IMR-90 (cell line): ENCODE measurements at regions not wholly inside any gene's neighbourhood (a gene's known extent, or its start where the extent isn't known, plus 50 kb on each side); places are given as distances from the start of the nearest gene placed in this dataset.

Source experiments
- ATAC-seq: fragments of 200-7000 bp; cut with Tn5 transposase; 2 replicates; pipeline ENCODE4 v1.9.1; 2020; ENCODE audit warnings: low read depth, mild to moderate bottlenecking, moderate library complexity
- BruUV-seq: library from RNA; stranded (reverse); fragments of 400-500 nt; replicated peaks from 2 replicates; lab custom pipeline; 2021; lab: Mats Ljungman, UMichigan
- CTCF ChIA-PET: fragments of 300-600 bp; formaldehyde crosslinking; extraction: SDS; loops from one replicate; lab custom pipeline; 2021; ENCODE audit warnings: antibody characterized with exemption; lab: Yijun Ruan, JAX
- POLR2A ChIA-PET: fragments of 300-600 bp; sonication (Branson Sonifier 250); formaldehyde crosslinking; loops from one replicate; lab custom pipeline; 2022; ENCODE audit warnings: antibody characterized with exemption; ENCODE audit not compliant: unreplicated experiment; lab: Charles Lee
- DNase-seq: peaks from one replicate; pipeline ENCODE4 v3.0.0; 2013
- H2AFZ ChIP-seq: replicated peaks from 2 replicates; pipeline ENCODE3; 2013; ENCODE audit warnings: low read length, mild to moderate bottlenecking; ENCODE audit not compliant: poor library complexity
- H2AK5ac ChIP-seq: 2 replicates; pipeline ENCODE4 v1.6.1; 2013; ENCODE audit warnings: low read depth, low read length, inconsistent platforms
- H2AK9ac ChIP-seq: replicated peaks from 2 replicates; pipeline ENCODE3; 2013; ENCODE audit warnings: mild to moderate bottlenecking, low read depth, low read length, moderate library complexity; ENCODE audit not compliant: poor library complexity
- H2BK120ac ChIP-seq: 2 replicates; pipeline ENCODE4 v1.6.1; 2013; ENCODE audit warnings: low read depth, low read length, inconsistent platforms
- H2BK15ac ChIP-seq: 3 replicates; pipeline ENCODE4 v1.6.1; 2013; ENCODE audit warnings: low read depth, low read length, inconsistent platforms
- H2BK20ac ChIP-seq: 2 replicates; pipeline ENCODE4 v1.6.1; 2013; ENCODE audit warnings: low read depth, mild to moderate bottlenecking, inconsistent platforms, low read length, moderate library complexity
- H2BK5ac ChIP-seq: 2 replicates; pipeline ENCODE4 v1.6.1; 2013; ENCODE audit warnings: mild to moderate bottlenecking, low read depth, low read length, inconsistent platforms; ENCODE audit not compliant: poor library complexity, severe bottlenecking
- H3K14ac ChIP-seq: replicated peaks from 2 replicates; pipeline ENCODE4 v1.6.1; 2013; ENCODE audit warnings: low read depth, low read length, inconsistent platforms
- H3K18ac ChIP-seq: 2 replicates; pipeline ENCODE4 v1.6.1; 2013; ENCODE audit warnings: low read depth, low read length, control low read depth
- H3K23ac ChIP-seq: 2 replicates; pipeline ENCODE4 v1.6.1; 2013; ENCODE audit warnings: low read depth, low read length, inconsistent platforms
- H3K27ac ChIP-seq: 2 replicates; pipeline ENCODE4 v1.5.1; 2013; ENCODE audit warnings: mild to moderate bottlenecking, control low read depth, low read length; ENCODE audit not compliant: insufficient read depth
- H3K27me3 ChIP-seq: 2 replicates; pipeline ENCODE4 v1.6.1; 2013; ENCODE audit warnings: low read length; ENCODE audit not compliant: control insufficient read depth, insufficient read depth
- H3K36me3 ChIP-seq: 2 replicates; pipeline ENCODE4 v1.6.1; 2013; ENCODE audit warnings: low read length, mixed read lengths; ENCODE audit not compliant: control insufficient read depth, insufficient read depth
- H3K4ac ChIP-seq: 2 replicates; pipeline ENCODE4 v1.6.1; 2013; ENCODE audit warnings: low read depth, low read length, inconsistent platforms
- H3K4me1 ChIP-seq: 2 replicates; pipeline ENCODE4 v1.6.1; 2013; ENCODE audit warnings: low read length, mixed read lengths; ENCODE audit not compliant: control insufficient read depth, insufficient read depth
- H3K4me2 ChIP-seq: 2 replicates; pipeline ENCODE4 v1.6.1; 2013; ENCODE audit warnings: low read depth, mild to moderate bottlenecking, control low read depth, low read length, moderate library complexity
- H3K4me3 ChIP-seq: 2 replicates; pipeline ENCODE4 v1.5.1; 2013; ENCODE audit warnings: low read depth, mild to moderate bottlenecking, control low read depth, low read length, moderate library complexity; ENCODE audit not compliant: insufficient read depth
- H3K56ac ChIP-seq: 2 replicates; pipeline ENCODE4 v1.6.1; 2013; ENCODE audit warnings: low read length, inconsistent platforms; ENCODE audit not compliant: insufficient read depth; ENCODE audit errors: extremely low read depth
- H3K79me1 ChIP-seq, 2 experiments: 2 replicates each; pipeline ENCODE4 v1.6.1; 2013; ENCODE audit warnings: low read length in 2 of 2, inconsistent platforms in 1 of 2, low read depth in 1 of 2
- H3K9ac ChIP-seq: 2 replicates; pipeline ENCODE4 v1.6.1; 2013; ENCODE audit warnings: low read depth, low read length, control low read depth
- H3K9me1 ChIP-seq: 2 replicates; pipeline ENCODE4 v1.6.1; 2013; ENCODE audit warnings: low read length, inconsistent platforms; ENCODE audit not compliant: insufficient read depth
- H3K9me3 ChIP-seq: 2 replicates; pipeline ENCODE4 v1.6.1; 2013; ENCODE audit warnings: low read length; ENCODE audit not compliant: control insufficient read depth, insufficient read depth
- H4K20me1 ChIP-seq: 2 replicates; pipeline ENCODE4 v1.6.1; 2013; ENCODE audit warnings: low read length, inconsistent platforms; ENCODE audit not compliant: insufficient read depth
- H4K5ac ChIP-seq: 2 replicates; pipeline ENCODE4 v1.6.1; 2013; ENCODE audit warnings: mild to moderate bottlenecking, low read depth, low read length, control low read depth
- H4K8ac ChIP-seq, 2 experiments: 2 replicates each; pipeline ENCODE4 v1.6.1; 2013; ENCODE audit warnings: low read depth in 2 of 2, low read length in 2 of 2, control low read depth in 1 of 2, inconsistent platforms in 1 of 2
- H4K91ac ChIP-seq: 2 replicates; pipeline ENCODE4 v1.6.1; 2013; ENCODE audit warnings: low read depth, low read length, inconsistent platforms; ENCODE audit not compliant: insufficient read depth
- BHLHE40 ChIP-seq: fragments of 150-350 bp; IDR thresholded peaks from 2 replicates; pipeline ENCODE4 v1.6.1; 2016; ENCODE audit warnings: mild to moderate bottlenecking, low read depth, low read length
- CEBPB ChIP-seq: IDR thresholded peaks from 2 replicates; pipeline ENCODE4 v1.6.1; 2012; ENCODE audit warnings: low read depth, low read length, improper control_type of control experiment
- CHD1 ChIP-seq: IDR thresholded peaks from 2 replicates; pipeline ENCODE4 v1.6.1; 2012; ENCODE audit warnings: low read depth, low read length, improper control_type of control experiment
- FOS ChIP-seq: fragments of 150-350 bp; IDR thresholded peaks from 2 replicates; pipeline ENCODE4 v1.6.1; 2016; ENCODE audit warnings: low read depth, low read length
- MAFK ChIP-seq: IDR thresholded peaks from 2 replicates; pipeline ENCODE4 v1.6.1; 2012; ENCODE audit warnings: low read depth, low read length, improper control_type of control experiment
- MAZ ChIP-seq: IDR thresholded peaks from 2 replicates; pipeline ENCODE4 v1.6.1; 2012; ENCODE audit warnings: low read depth, mild to moderate bottlenecking, low read length, improper control_type of control experiment, moderate library complexity, borderline replicate concordance
- MXI1 ChIP-seq: IDR thresholded peaks from 2 replicates; pipeline ENCODE4 v1.6.1; 2012; ENCODE audit warnings: low read depth, mild to moderate bottlenecking, low read length, moderate library complexity, borderline replicate concordance
- NFE2L2 ChIP-seq: fragments of 150-350 bp; IDR thresholded peaks from 2 replicates; pipeline ENCODE4 v1.6.1; 2016; ENCODE audit warnings: low read depth, mild to moderate bottlenecking, low read length
- POLR2A ChIP-seq: IDR thresholded peaks from 2 replicates; pipeline ENCODE4 v1.6.1; 2012; ENCODE audit warnings: mild to moderate bottlenecking, low read depth, low read length
- RAD21 ChIP-seq: IDR thresholded peaks from 2 replicates; pipeline ENCODE4 v1.6.1; 2012; ENCODE audit warnings: low read length, improper control_type of control experiment
- RCOR1 ChIP-seq: IDR thresholded peaks from 2 replicates; pipeline ENCODE4 v1.6.1; 2012; ENCODE audit warnings: mild to moderate bottlenecking, low read length, improper control_type of control experiment; ENCODE audit not compliant: insufficient replicate concordance
- RFX5 ChIP-seq: IDR thresholded peaks from 2 replicates; pipeline ENCODE4 v1.8.0; 2012; ENCODE audit warnings: low read depth, mild to moderate bottlenecking, low read length, moderate library complexity
- SMC3 ChIP-seq: fragments of 150-350 bp; IDR thresholded peaks from 2 replicates; pipeline ENCODE4 v1.6.1; 2016; ENCODE audit warnings: low read depth, mild to moderate bottlenecking, antibody characterized with exemption, low read length, moderate library complexity
- USF2 ChIP-seq: fragments of 150-350 bp; IDR thresholded peaks from 2 replicates; pipeline ENCODE4 v1.6.1; 2017; ENCODE audit warnings: mild to moderate bottlenecking, antibody characterized with exemption, low read length, low read depth
- WGBS, 2 experiments: methylation state at CpG; one replicate each; pipeline versions ENCODE4 v1.1.5 to v1.1.7; 2013; ENCODE audit warnings: missing lambda C conversion rate in 2 of 2; ENCODE audit not compliant: insufficient read length in 1 of 2; ENCODE audit errors: extremely low coverage in 2 of 2; 5-methylcytosine and 5-hydroxymethylcytosine counted together
- dilution Hi-C: fragments of 300-500 bp; cut with HindIII; formaldehyde crosslinking; loops from one replicate; pipeline ENCODE4 v1.14.3; 2018; ENCODE audit warnings: low sequenced_read_pairs; ENCODE audit not compliant: unreplicated experiment
- in situ Hi-C: fragments of 300-500 bp; cut with MboI; formaldehyde crosslinking; loops from 3 replicates; pipeline ENCODE4 v1.14.3; 2019; ENCODE audit warnings: low sequenced_read_pairs, inconsistent platforms, mixed read lengths
- intact Hi-C: fragments of 100-400 bp; cut with micrococcal nuclease; formaldehyde crosslinking; loops from 2 replicates; pipeline ENCODE4 v1.10.0; 2022
- TF ChIP-seq, protein P1 (sequence below): fragments of 150-350 bp; IDR thresholded peaks from 2 replicates; pipeline ENCODE4 v1.6.1; 2016; ENCODE audit warnings: low read depth, mild to moderate bottlenecking, low read length, moderate library complexity, borderline replicate concordance

GRCh38 chr3:196145468-196146262, 63.8 kb upstream of the TFRC start:
- in situ Hi-C loops (no loop called here), intact Hi-C loops (no loop called here), dilution Hi-C loops (no loop called here)
- peak overlapping the region; percentile 57 for H2BK120ac ChIP-seq
- H3K14ac ChIP-seq = no peak overlapping the region
- H4K20me1 ChIP-seq = no peaks in the 10 kb centered on the region
- no peaks in the 10 kb centered on the region for H3K79me1 ChIP-seq
- H3K23ac ChIP-seq = no peak overlapping the region
- peak overlapping the region; percentile 29; the same call in 1 of the 2 replicates for H2BK20ac ChIP-seq
- H3K4ac ChIP-seq = peak overlapping the region; percentile 45; the same call in 1 of the 2 replicates
- peak overlapping the region; percentile 42 for H2AK9ac ChIP-seq
- no peak overlapping the region for H3K56ac ChIP-seq
- peak overlapping the region; percentile 26; the same call in 1 of the 2 replicates for H3K18ac ChIP-seq
- 0 out of 2 replicates have a peak, but pooled peaks cover 5% of the 10 kb centered on the region for H3K9me1 ChIP-seq
- H3K36me3 ChIP-seq = no peaks in the 10 kb centered on the region
- ChIA-PET CTCF (no interaction called here), POLR2A (no interaction called here)
- no peak overlapping the region for H2AFZ ChIP-seq
- H3K9ac ChIP-seq = no peak overlapping the region
- peak overlapping the region; percentile 70 for H2AK5ac ChIP-seq
- peaks cover 3% of the 10 kb centered on the region; the same call in 1 of the 2 replicates for H3K9me3 ChIP-seq
- no peaks in the 10 kb centered on the region for H3K27me3 ChIP-seq
- H4K5ac ChIP-seq = no peak overlapping the region
- no peak overlapping the region for H2BK5ac ChIP-seq
- no peak overlapping the region for H3K27ac ChIP-seq
- H2BK15ac ChIP-seq = peak overlapping the region; percentile 52; the same call in 2 of the 3 replicates
- WGBS, 2 experiments = no CpG with 5 or more reads among the region's 18 CpGs
- no peak overlapping the region for H4K8ac ChIP-seq
- H3K4me3 ChIP-seq = no peak overlapping the region
- peak; percentile 12 for DNase-seq
- H4K91ac ChIP-seq = no peak overlapping the region
- ATAC-seq = no peak
- peaks cover 8% of the 10 kb centered on the region for H3K4me1 ChIP-seq
- BruUV-seq = no TSS peak
- H3K4me2 ChIP-seq = no peak overlapping the region
- TF ChIP-seq CEBPB = no peak
- no peak for TF ChIP-seq MAZ
- TF ChIP-seq POLR2A = no peak
- TF ChIP-seq RAD21 = no peak
- TF ChIP-seq MAFK = no peak
- no peak for TF ChIP-seq FOS
- no peak for TF ChIP-seq USF2
- TF ChIP-seq RFX5 = no peak
- TF ChIP-seq NFE2L2 = no peak
- no peak for TF ChIP-seq RCOR1
- TF ChIP-seq, protein P1, sequence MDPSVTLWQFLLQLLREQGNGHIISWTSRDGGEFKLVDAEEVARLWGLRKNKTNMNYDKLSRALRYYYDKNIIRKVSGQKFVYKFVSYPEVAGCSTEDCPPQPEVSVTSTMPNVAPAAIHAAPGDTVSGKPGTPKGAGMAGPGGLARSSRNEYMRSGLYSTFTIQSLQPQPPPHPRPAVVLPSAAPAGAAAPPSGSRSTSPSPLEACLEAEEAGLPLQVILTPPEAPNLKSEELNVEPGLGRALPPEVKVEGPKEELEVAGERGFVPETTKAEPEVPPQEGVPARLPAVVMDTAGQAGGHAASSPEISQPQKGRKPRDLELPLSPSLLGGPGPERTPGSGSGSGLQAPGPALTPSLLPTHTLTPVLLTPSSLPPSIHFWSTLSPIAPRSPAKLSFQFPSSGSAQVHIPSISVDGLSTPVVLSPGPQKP = no peak
- no peak for TF ChIP-seq SMC3
- no peak for TF ChIP-seq MXI1
- no peak for TF ChIP-seq BHLHE40
- no peak for TF ChIP-seq CHD1
